Epithelial cell of esophagus (primary cell): ENCODE measurements at regions not wholly inside any gene's neighbourhood (a gene's known extent, or its start where the extent isn't known, plus 50 kb on each side); places are given as distances from the start of the nearest gene placed in this dataset.
"Not testable (repeated sequence)": the region's sequence is repeated elsewhere in the genome, so short reads cannot be mapped to it uniquely, and the experiment has no call there.

Experiments
- DNase-seq: peaks from one replicate; pipeline ENCODE4 v3.0.0; 2010; ENCODE audit warnings: low read depth
- H3K4me3 ChIP-seq: 2 replicates; pipeline ENCODE4 v1.5.1; 2011; ENCODE audit warnings: mild to moderate bottlenecking, low read length, control low read depth
- TF ChIP-seq, protein P1 (sequence below): IDR thresholded peaks from 2 replicates; pipeline ENCODE4 v1.5.1; 2011; ENCODE audit warnings: low read depth, mild to moderate bottlenecking, low read length, control low read depth, inconsistent platforms; ENCODE audit not compliant: insufficient read depth; ENCODE audit errors: missing control alignments

DNA sequence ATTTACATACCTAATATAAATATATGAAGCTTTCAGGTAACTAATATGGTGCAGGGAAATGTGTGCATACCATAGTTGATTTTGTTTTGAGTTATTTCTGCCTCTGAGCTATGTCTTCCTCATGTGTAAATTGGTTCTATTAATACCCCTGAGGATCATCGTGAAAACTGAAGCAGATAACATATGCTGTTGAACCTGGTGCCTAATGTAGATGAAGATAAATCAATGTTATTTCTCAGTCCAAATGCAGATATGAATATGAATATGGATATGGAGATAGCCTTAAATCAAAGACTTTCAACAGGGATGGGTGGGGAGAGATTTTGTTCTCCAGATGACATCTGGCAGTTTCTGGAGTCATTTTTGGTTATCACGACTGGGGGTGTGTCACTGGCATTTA lies 122.3 kb upstream of the ANKRD30A start:
- TF ChIP-seq, protein P1, sequence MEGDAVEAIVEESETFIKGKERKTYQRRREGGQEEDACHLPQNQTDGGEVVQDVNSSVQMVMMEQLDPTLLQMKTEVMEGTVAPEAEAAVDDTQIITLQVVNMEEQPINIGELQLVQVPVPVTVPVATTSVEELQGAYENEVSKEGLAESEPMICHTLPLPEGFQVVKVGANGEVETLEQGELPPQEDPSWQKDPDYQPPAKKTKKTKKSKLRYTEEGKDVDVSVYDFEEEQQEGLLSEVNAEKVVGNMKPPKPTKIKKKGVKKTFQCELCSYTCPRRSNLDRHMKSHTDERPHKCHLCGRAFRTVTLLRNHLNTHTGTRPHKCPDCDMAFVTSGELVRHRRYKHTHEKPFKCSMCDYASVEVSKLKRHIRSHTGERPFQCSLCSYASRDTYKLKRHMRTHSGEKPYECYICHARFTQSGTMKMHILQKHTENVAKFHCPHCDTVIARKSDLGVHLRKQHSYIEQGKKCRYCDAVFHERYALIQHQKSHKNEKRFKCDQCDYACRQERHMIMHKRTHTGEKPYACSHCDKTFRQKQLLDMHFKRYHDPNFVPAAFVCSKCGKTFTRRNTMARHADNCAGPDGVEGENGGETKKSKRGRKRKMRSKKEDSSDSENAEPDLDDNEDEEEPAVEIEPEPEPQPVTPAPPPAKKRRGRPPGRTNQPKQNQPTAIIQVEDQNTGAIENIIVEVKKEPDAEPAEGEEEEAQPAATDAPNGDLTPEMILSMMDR = no peak
- DNase-seq = no peak
- no peak overlapping the region for H3K4me3 ChIP-seq

GRCh38 chr10:36995806-36996205 lies 129.6 kb upstream of the ANKRD30A start:
- not testable (repeated sequence) for DNase-seq, H3K4me3 ChIP-seq

GRCh38 chr10:36994886-36995285 lies 130.5 kb upstream of the ANKRD30A start:
- DNase-seq = no peak
- no peak overlapping the region for H3K4me3 ChIP-seq
- TF ChIP-seq, protein P1 = no peak

- no peak overlapping the region for H3K4me3 ChIP-seq
- no peak for DNase-seq
- TF ChIP-seq, protein P1 = no peak
Measured at GRCh38 chr10:36989233-36989632, 136.2 kb upstream of the ANKRD30A start.

GRCh38 chr10:36946598-36946997 lies 178.8 kb upstream of the ANKRD30A start:
- TF ChIP-seq, protein P1 = no peak
- H3K4me3 ChIP-seq = no peak overlapping the region
- DNase-seq = peak; percentile 11

GRCh38 chr10:36943544-36943943 lies 181.9 kb upstream of the ANKRD30A start:
- DNase-seq = no peak
- H3K4me3 ChIP-seq = no peak overlapping the region
- TF ChIP-seq, protein P1 = no peak

DNA sequence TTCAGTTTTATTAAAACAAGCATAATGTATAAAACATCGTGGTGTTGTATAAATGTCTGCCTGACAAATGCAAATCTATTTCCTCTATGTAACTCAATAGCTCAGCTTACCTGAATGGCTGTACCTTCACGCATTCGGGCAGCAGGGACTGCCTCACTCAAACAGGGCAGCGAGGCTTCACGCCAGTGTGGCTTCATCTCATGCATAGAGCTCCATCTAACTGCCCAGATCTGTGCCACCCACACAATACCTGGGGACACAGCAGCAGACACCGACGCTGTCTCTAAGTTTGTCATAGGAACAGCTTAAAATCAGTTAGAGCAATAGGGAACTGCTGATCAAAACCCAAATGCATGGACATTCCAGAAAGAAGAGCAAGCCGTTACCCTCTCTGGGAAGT lies 182.8 kb upstream of the ANKRD30A start:
- H3K4me3 ChIP-seq = no peak overlapping the region
- TF ChIP-seq, protein P1 = no peak
- no peak for DNase-seq

- DNase-seq = no peak
- no peak overlapping the region for H3K4me3 ChIP-seq
- TF ChIP-seq, protein P1 = no peak
Measured at GRCh38 chr10:36903040-36903439, 222.4 kb upstream of the ANKRD30A start.
